MM.1S (cell line): ENCODE measurements at regions not wholly inside any gene's neighbourhood (a gene's known extent, or its start where the extent isn't known, plus 50 kb on each side); places are given as distances from the start of the nearest gene placed in this dataset.

Experiments used
- EZH2 ChIP-seq: fragments of 300-600 bp; sonication (generic); optimal IDR thresholded peaks from 2 replicates; pipeline ENCODE3; 2017; ENCODE audit warnings: low read depth, mild to moderate bottlenecking, antibody characterized with exemption, low read length, mixed read lengths
- EZH2phosphoT487 ChIP-seq: fragments of 300-600 bp; sonication (generic); IDR thresholded peaks from 2 replicates; pipeline ENCODE4 v1.6.1; 2018; ENCODE audit warnings: antibody characterized with exemption, low read length

DNA sequence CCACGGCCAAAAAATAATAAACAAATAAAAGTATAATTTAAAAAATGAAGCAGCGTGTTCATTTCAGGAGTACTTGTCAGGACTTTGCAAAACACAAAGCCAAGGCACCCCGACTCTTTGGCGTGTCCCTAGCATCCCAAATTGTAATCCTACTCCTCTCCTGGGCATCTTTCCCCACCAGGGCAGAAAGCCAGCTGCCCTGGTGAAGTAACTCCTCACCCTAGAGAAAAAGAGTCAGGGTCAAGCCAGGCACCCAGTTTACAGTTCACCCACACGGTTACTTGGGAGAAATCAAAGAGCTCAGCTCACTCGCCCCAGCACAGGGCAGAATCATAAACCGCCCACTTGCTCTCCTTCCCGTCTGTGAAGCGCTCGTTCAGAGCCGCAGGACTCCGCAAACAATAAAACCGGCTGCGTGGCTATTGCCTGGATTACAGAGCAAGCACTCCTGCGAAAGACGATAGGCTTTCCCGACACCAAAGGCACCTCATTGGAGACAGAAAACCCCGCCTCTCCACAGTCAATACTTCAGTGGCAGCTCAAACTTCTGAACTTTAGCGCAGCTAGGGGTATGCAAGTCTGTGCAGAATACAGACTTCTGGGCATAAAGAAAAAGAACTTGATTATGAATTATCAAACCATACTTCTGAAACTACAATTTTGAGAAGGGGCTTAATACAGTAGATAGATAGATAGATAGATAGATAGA lies 73.0 kb upstream of the NHSL1 start:
- TF ChIP-seq EZH2 (no peak), EZH2phosphoT487 (no peak)
